Stimulated activated CD4-positive, alpha-beta T cell treated with anti-CD3 and anti-CD28 coated beads, Interleukin-4, amount 100 ng/mL, for 4 hours (primary cell): ENCODE measurements at regions not wholly inside any gene's neighbourhood (a gene's known extent, or its start where the extent isn't known, plus 50 kb on each side); places are given as distances from the start of the nearest gene placed in this dataset.

Experiments used
- DNase-seq, 2 experiments: peaks; one replicate each; pipeline ENCODE4 v3.0.0-alpha.2; 2020

DNA sequence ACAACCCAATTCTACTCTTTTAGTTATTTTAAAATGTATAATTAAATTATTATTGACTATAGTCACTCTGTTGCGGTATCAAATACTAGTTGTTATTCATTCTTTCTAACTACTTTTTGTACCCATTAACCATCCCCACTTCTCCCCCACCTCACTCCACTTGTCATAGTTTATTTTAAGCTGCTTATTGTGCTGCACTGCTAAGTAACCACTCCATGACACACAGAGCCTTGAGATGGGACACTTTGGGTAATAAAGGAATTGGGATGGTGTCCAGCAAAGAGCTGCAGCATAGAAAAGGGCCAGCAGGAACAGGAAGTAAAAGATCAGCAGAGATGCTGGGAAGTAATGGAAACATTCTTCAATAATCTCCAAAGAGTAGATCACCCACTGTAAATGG is 123.0 kb downstream of the RPS29 start:
- DNase-seq = no peak

DNA sequence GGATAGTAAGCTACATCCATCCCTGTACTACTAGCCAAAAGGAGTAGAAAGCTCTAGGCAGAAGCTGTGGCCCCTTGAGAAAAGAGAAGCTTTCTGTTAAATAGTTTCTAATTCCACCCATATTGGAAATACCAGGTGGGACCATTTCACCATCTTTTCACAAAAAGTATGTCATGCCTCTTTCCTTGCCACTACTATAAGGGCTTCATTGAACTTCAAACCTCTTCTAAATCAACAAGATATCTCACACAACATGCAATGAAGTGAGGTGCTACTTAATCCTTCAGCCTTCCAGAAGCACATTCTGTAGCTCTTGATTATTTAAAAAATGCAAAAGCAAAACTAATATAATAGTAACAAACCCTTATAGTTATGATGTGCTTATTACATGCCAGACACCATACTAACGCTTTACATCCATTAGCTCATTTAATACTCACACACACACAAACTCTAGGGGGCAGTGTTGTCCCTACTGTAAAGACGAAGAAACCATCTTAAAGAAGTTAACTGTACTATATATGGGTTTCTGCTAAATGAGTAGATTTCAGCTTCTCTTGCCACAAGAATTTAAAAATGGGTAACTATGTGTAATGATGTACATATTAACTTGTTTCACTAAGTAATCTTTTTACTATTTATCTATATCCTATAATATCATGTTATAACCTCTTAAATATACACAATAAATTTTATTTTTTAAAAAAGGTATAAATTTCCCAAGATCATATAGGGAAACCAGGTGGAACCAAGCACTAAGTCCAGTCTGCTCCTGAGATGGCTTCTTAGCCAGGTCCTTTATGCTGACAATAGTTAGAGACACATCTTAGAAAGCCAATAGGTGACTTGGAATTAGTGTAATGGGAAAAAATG is 124.4 kb downstream of the RPS29 start:
- peak; percentile 20 to 40 for DNase-seq

DNA sequence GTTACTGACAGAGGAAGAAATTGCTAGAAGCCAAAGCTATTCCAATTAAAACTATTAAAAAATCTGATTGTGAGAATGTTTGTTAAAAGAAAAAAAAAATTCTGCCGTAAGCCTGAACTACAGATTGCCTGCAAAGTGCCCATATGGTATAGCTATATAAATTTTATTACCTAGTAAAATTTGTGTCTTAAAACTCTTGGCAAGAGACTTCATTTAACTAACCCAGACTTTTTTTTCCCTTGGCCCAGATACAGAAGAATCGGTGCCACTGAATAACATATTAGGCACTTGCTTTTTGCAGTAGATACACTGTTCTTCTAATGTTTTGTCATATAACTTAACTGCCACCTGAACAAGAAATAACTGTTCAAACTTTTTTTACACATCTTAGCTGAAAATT is 125.5 kb downstream of the RPS29 start:
- DNase-seq = no peak

DNA sequence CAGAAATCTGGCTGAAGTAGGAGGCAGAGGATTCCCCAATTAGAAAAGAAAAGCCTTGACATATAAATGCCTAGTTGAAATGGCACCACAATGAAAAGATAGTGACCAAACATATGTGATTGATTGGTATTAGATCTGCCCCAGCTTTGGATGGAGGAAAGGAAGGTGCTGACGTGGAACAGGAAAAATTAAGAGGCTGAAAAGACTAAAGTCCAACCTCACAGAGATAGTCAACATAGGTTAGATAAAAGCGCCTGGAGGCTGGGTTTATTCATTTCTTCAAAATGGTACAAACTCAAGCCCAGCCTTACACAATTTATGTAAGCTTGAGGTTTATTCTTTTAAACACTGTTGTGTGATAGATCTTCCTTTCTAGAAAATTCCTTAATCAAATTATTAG is 129.6 kb downstream of the RPS29 start:
- DNase-seq = no peak

DNA sequence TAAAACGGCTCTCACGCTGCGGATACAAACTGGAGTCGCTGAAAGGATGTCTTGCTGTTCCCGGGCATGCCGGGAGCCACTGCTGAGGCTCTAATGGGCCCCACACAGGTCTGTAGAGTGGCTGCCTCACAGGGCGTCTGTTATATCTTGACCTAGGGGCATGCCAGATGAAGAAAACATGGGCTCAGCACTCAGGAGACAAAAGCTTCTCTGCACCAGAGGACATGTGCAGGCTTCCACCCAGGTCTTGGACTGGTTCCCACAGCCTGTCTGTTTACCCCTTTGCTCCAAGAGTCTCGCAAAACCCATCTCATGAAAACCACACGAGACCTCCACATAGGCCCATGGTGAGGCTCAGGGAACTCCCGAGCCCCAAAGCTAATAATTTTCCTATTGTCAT is 134.2 kb downstream of the RPS29 start:
- no peak for DNase-seq

DNA sequence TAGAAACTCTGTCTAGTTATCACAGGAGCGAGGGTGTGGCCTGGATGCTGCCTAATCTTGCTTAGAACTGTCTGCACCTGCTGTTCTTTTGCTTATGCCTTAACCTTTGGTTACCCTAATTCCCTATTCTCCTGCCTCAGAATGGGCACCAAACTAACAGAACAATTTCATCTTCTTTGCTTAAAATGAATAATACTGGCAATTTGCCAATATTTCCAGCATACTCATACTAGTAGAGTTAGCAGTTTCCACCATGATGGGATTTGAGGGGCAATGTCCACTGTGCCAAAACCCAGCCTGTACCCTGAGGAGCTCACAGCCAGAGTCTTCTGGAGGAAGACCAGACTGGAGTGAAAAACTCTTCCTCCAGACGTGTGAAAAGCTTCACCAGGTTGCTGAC is 136.4 kb downstream of the RPS29 start:
- DNase-seq = no peak

DNA sequence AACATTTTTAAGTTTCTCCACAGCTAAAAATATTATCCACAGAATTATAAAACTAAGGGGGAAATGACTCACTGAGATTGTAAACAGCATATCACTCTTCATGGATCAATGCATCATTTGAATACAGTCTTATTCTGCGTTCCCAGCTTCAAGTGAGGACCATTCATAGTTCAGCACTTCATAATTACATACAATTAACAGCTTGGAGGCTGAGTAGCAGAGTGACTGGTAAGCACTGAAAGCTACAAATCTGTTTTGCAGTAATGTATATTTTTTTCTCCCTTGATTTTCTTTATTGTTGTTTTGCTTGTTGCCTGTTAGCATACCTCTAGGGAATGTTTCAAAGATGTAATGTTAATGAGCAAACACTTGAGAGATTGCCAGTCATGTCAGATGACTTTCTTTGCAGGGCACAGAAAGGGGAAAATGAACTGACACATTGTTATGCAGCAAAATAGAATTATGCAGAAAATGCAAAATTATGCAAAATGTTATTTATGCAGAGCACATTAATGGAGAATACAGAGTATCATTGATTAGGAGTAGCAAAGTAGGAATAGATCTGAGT is 138.6 kb downstream of the RPS29 start:
- DNase-seq = no peak

DNA sequence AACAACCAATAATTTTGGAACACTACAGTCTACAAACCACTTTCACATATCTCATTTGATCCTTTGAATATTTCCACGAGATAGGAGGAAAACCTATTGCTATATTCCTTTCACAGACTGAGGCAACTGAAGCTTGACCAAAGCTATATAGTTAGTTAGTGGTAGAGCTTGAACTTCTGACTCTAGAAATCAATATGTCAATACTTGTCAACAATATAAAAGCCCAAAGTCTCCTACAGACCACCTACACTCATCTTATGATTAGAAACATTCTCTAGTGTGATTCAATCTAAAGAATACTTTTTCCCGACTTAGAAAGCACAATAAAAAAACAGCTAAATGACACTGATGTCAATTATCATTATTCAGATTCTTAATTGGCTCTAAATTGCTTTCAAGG is 139.4 kb downstream of the RPS29 start:
- no peak for DNase-seq

DNA sequence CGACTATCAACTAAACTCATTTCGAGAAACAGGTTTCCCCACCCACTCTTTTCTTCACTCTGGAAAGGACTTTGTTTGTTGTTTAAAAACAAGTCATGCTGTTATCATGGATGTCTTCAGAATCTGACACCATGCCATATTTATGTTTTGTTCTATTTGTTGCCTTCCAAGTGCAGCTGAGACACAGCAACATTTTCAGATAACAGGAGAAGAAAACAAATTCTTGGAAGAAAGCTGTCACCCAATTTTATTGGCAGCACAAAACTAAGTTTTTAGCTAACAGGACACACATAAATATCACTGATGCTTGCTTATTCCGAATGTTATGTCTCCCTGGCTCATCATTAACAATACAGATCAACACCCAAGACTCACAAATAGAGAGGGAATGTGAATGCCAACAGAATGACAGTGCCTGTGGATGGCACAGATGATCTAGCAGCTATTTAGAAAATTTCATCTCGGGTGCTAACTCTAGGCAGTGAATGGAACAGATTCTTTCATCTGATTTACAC is 147.9 kb downstream of the RPS29 start:
- DNase-seq = no peak

DNA sequence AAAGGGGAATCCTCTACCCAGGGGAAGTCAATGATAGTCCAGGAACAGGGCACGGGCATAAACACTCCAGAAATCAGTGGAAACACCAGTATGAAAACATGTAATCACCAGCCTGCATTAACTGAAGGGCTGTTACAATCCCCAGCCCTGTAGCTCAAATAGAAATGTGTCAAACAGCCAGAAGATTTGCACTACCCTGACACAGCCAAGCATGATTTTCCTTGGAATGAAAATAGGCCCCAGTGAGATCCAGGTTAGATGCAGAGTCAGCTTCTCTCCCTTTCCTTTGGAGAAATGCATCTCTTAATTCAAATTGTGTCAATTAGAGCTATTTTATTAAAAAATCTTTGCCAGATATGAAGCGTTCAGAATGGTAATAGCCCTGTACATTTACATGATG is 158.1 kb downstream of the RPS29 start:
- DNase-seq = no peak

DNA sequence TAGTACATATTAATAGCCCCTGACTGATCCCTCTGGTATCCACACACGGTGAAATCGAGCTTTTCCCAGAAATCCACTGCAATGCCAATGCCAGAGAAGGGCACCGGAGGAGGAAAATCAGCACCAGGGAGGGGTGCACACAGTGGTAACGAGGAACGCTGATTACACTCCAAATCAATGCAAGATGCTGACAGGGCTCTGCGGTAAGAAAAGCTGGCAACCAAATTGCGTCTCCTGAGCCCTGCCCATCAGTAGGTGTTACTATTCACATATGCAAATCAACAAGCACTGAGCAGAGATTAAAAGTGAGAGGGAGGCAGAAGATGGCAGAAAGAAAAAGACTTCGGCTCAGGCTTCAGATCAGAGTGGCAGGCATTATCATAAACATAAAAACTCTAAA is 159.1 kb downstream of the RPS29 start:
- DNase-seq = no peak

DNA sequence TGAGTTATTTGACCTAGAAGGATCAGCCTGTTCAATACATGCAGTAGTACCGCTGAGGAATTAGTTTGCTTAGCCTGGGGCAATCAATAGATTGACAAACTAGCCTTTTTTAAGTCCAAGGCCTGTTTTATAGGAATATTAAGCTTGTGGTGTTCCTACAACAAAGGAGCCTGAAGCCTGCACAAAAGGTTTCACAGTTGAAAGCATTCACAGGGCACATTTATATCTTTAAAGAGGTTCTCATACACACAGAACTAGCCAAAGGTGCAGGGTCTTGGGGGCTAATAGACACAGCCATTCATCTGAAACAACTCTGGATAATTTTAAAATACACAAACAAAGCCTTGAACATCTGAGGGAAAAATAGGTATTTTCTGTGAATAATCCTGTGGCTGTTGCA is 160.3 kb downstream of the RPS29 start:
- DNase-seq = no peak

DNA sequence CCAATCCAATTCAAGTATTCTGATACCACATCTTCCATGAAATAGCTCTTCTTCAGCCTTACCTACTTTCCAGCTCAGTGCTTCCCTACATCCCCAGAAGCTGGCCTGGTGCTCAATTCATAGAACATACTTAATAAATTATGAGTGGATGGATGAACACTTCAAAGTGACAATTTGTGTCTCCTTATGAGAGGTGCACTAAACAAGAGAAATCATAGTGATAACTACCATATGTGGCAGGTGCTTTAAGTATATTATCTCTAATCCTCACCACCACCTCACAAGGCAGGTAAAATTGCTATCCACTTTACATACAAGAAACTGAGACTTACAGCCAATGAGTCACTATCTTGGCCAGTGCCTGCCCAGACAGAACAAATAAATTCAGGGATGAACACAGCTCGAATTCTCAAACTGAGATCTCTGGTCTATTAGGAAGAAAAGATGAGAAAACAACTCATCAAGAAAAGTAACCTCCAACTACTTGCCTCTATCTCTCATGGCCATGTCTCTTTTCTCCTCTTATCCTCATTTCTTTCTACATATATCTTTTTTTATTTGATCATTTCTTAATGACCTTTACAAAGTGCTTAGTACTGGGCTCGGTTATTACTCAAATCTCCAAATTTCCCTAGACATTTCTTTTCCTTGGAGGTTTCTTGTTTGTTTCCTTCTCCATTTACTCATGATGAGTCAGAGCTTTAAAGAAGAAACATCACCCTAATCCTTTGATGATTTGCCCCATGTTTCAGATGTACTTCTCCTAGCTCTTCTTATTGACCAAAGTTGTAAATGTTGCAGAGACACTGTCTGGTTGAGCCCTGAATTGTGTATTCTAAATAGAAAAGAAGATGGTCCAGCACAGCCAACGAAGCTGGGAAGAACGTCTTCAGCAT is 161.5 kb downstream of the RPS29 start:
- DNase-seq = no peak

DNA sequence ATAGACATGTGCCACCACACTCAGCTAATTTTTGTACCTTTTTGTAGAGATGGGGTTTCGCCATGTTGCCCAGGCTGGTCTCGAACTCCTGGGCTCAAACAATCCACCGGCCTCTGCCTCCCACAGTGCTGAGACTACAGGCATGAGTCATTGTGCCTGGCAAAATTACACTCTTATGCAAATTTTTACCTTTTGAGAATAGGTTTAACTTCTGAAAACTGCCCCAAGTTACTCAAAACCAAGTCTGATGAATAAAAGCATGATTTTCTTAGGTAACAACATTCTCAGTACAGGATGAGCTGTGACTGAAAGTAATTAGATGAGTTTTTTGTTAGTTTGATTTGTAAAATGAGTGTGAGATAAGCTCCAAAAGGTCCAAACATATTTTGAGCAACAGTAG is 166.0 kb downstream of the RPS29 start:
- peak in 1 of 2 experiments; percentile 2 for DNase-seq

DNA sequence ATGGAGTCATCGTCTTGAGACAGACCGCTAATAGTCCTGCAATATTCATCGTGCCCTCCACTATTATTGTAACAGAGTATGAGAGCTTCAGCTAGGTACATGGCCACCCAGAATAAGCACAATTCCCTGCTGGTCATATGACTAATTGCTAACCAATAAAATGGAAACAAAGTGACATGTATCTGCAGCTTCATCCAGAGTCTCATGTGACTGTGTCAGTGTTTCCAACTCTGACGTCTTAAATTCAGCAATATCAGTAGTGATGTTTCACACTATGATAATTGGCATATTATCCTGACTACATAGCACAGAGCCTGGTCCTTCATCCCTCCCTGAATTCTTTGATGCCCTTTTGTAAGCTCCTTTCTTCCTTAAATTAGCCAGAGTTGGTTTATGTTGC is 167.4 kb downstream of the RPS29 start:
- DNase-seq = no peak

DNA sequence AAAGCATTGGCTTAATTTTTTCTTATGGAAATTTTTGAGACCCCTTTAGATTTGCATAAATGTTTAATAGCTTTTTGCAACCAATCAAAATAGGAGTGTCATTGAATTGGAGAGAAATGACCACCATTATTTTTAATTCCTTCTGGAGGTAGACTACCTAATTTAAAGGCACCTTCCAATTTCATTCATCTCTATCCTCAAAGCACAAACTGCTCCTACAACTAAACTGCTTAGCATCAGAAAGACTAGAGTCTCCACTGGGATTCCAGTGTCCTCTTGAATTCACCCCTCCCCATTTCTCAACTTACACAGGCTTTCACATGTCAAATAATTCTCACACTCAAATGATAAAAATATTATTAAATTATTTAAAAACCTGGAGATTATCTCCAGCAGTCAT is 168.4 kb downstream of the RPS29 start:
- no peak for DNase-seq

DNA sequence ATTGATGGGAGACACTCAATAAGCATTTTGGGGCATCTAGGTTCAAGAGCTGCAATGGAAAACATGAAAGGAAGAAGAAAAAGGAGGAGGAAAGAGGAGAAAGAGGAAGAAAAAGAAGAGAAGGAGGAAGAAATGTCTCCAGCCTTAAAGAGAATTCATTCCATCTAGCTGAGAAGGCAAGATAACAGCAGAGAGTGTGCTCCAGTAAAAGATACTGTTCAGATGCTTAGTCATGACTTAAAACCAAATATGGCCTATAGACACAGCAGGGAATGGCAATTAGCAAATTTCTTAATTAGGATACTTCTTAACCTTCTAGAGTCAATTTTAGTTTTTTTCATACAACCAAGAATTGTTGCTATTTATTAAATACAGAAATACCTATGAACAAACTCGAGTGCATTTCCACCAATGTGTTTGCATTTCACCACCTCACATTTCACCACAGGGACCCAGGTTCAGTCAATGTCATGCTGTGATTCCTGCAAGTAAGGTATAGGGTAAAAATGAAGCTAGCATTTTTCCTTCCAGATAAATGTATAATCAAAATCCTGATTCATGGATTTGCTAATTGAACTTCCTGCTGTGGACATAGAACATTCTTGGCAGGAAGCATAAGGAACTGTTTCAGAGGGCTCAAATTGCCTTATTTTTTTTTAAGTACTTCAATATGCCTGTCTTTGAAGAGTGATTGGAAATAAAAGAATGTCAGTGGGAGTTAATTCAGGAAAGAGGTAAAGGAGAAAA is 177.8 kb downstream of the RPS29 start:
- DNase-seq = no peak

DNA sequence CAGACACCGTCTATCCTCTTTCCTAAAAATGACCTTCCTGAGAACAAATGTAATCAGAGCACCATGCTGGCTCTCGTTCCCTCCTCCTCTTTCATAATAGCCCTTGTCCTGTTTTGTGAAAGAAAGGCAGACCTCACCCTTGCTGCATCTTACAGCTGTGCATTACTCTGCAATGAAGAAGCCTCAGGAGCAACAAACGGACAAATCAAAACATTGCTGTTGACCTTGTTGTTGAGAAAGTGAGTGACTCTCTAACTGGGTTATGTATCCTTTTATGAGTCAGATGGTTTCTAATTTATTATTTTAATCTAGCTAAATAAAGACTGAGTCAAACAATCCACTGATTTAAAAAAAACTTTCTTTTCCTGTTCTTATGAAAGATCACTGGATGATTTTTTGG is 180.9 kb downstream of the RPS29 start:
- DNase-seq = no peak

DNA sequence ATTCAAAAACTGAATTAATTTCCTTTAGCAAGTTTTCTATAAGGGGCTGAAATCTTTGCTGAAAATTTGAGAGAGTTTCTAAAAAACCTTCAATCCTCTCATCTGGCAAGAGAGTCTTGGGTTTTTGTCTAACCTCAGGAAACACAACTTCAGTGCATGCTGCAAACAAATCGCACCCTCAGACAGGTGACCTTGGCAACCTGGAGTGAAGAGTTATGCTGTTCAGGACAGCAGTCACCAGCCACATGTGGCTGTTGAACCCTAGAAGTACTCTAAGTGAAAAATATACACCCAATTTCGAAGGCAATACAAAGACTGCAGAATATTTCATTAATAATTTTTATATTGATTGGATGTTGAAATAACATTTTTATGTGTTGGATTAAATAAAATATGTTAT is 184.8 kb downstream of the RPS29 start:
- no peak for DNase-seq

DNA sequence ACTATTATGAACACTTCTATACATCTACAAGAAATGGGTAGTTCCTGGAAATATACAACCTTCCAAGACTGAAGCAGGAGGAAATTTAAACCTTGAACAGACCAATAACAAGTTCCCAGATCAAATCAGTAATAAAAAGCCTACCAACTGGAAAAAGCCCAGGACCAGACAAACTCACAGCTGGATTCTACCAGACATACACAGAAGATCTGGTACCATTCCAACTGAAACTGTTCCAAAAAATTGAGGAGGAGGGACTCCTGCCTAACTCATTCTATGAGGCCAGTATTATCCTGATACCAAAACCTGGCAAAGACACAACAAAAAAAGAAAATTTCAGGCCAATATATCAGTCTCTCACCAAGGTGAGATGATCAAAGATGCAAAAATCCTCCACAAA is 189.4 kb downstream of the RPS29 start:
- DNase-seq = no peak

DNA sequence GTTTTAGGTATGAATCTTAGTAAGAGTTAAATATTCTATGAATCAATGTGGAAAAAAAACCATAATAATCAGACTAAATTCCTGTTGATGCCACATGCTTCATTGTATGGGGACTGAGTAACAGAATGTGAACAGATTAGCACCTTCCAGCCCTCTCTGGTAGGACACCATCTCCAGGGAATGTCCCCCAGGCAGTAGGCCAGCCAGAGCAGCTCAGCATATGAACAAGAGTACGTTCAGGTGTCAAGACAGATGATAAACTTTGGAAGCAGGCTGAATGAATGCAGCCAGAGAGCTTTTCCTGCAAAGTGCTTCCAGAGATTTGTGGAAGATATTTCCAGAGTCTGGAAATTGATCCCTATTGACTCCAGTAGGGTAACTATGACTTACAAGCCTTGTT is 204.4 kb downstream of the RPS29 start:
- DNase-seq = no peak

DNA sequence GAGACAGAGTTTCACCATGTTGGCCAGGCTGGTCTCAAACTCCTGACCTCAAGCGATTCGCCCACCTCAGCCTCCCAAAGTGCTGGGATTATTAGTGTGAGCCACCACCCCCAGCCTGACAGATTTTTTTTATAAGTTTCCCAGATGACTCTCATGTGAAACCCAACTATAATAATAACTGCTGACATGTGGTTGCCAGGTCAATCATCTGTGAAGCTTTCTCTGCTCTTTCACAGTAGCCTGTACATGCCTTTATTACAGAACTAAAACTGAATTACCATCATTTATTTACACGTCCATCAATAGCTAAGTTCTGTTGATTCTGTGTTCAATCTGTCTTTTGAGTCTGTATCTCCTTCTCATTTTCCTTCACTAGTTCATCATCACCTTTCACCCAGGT is 218.5 kb downstream of the RPS29 start:
- DNase-seq = no peak

DNA sequence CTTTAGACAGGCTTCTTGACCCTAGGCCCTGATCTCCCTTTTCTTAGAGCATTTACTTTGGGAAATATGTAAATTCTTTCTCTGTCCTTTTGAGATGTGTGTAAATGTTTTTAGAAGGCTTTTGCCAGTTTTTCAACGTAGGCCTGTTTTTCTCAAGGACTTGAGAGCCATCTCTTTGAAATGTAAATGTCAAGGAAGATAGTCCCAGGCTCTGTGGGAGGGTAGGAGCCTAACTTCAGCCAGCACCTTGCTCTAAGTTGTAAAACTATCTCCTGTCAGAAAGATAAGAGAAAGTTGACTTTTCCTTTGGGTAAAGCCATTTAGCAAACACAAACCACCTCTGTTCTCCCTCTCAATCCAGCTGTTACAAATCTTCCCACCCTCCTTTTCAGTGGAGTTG is 219.8 kb downstream of the RPS29 start:
- DNase-seq = no peak
